ENCODE measurements at regions not wholly inside any gene's neighbourhood (a gene's known extent, or its start where the extent isn't known, plus 50 kb on each side); places are given as distances from the start of the nearest gene placed in this dataset.

- TF ChIP-seq CTCF (IDR thresholded peaks at IDR 0.05) (no peak), POLR2A (IDR thresholded peaks at IDR 0.05) (no peak)
These were observed 96.7 kb upstream of the ADO start for GRCh38 chr10:62707810-62708209.

All from testis (tissue), 2 donors.